T1000 (cell line): ENCODE measurements at regions not wholly inside any gene's neighbourhood (a gene's known extent, or its start where the extent isn't known, plus 50 kb on each side); places are given as distances from the start of the nearest gene placed in this dataset.
"Not testable (repeated sequence)": the region's sequence is repeated elsewhere in the genome, so short reads cannot be mapped to it uniquely, and the experiment has no call there.

Source experiments
- DNase-seq: peaks from one replicate; lab custom pipeline; 2025; ENCODE audit warnings: mixed read lengths; lab: John Stamatoyannopoulos, UW

GRCh38 chr1:234920136-234920842 lies 208.3 kb downstream of the TOMM20 start:
- DNase-seq = no peak

- no peak for DNase-seq
These were observed 209.5 kb downstream of the TOMM20 start for GRCh38 chr1:234918961-234919761.

- DNase-seq = no peak
These were observed 210.3 kb downstream of the TOMM20 start for GRCh38 chr1:234918181-234918841.

GRCh38 chr1:234917495-234918180 lies 211.0 kb downstream of the TOMM20 start:
- no peak for DNase-seq

DNA sequence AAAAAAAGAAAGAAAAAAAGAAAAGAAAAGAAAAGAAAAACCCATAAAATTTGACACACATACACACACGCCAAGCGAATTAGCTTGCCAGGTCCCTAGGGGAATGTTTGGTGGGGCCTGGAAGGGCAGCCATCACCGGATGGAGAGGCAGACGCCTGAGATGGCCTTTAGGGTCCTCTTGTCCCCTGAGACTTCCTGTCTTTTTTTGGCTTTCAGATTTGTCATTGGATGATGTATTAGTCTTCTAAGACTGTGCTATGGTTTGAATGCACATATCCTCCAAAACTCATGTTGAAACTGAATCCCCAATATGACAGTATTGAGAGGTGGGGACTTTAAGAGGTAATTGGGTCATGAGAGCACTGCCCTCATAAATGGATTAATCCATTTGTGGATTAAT lies 211.8 kb downstream of the TOMM20 start:
- no peak for DNase-seq

DNA sequence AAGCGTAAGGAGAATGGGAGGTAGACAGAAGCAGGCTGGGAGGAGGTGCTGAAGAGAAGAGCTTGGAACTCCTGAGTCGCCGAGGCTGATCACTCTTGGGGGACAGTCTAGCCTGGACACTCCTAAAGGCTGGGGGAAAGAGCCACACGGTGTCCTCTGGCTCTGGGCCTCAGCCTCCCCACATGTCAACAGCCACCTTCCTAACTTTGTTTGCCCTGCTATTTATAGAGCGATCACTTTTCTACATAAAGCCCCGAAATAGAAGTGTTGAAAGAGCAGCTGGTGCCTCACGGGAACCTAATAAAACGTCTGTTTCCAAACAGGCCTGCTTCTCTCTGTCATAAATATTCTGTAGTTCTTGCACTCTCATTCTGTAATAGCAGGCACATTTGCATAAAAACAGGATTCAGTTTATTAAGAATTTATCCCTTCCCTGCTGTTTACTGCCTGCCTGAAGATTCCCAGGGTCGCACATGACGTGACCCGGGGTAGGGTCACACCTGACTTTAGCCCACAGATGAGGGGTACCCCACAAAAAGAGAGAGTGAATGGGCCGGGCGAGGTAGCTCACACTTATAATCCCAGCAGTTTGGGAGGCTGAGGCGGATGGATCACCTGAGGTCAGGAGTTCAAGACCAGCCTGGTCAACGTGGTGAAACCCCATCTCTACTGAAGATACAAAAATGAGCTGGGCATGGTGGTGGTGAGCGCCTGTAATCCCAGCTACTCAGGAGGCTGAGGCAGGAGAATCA lies 212.5 kb downstream of the TOMM20 start:
- no peak for DNase-seq

GRCh38 chr1:234914606-234915290 lies 213.9 kb downstream of the TOMM20 start:
- no peak for DNase-seq

GRCh38 chr1:234913771-234914170 lies 214.9 kb downstream of the TOMM20 start:
- no peak for DNase-seq

GRCh38 chr1:234913278-234913649 lies 215.4 kb downstream of the TOMM20 start:
- no peak for DNase-seq

- DNase-seq = no peak
These were observed 215.9 kb downstream of the TOMM20 start for GRCh38 chr1:234912548-234913277.

- DNase-seq = no peak
These were observed 216.8 kb downstream of the TOMM20 start for GRCh38 chr1:234911787-234912186.

- DNase-seq = not testable (repeated sequence)
These were observed 217.5 kb downstream of the TOMM20 start for GRCh38 chr1:234911136-234911535.

DNA sequence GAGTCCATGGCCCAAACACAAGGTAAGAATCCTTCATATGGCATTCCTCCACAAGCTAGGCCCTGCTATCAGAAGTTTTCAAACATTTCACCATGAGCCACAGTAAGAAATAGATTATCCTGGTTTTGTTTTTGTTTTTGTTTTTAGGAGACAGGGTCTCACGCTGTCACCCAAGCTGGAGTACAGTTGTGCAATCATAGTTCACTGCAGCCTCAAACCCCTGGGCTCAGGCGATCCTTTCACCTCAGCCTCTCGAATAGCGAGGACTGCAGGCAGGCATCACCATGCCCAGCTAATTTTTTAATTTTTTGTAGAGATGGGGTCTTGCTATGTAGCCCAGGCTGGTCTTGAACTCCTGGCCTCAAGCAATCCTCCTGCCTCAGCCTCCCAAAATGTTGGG lies 218.8 kb downstream of the TOMM20 start:
- no peak for DNase-seq

DNA sequence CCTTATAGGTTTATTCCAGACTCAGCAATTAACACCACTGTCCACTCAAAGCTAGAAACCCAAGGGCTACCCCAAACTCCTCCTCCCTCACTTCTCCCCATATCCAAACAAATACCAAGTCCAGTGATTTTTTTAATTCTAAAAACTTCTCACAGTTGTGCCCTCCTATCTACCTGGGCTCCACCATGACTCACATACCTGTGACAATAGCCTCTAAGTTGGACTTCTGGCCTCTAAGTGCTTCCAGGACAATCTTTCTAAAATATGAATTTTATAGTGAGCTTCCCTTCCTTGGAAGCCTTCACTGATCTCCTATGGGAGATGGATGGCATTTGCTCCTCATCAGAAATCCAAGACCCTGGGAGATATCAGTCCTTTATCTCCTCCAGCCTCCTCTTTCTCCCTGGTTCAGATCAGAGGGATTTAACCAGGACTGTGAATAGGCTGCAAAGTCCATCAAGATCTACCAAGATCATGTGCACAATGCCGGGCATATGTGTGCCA lies 219.3 kb downstream of the TOMM20 start:
- no peak for DNase-seq

- DNase-seq = no peak
These were observed 220.1 kb downstream of the TOMM20 start for GRCh38 chr1:234908571-234908970.

GRCh38 chr1:234907940-234908405 lies 220.7 kb downstream of the TOMM20 start:
- DNase-seq = no peak

DNA sequence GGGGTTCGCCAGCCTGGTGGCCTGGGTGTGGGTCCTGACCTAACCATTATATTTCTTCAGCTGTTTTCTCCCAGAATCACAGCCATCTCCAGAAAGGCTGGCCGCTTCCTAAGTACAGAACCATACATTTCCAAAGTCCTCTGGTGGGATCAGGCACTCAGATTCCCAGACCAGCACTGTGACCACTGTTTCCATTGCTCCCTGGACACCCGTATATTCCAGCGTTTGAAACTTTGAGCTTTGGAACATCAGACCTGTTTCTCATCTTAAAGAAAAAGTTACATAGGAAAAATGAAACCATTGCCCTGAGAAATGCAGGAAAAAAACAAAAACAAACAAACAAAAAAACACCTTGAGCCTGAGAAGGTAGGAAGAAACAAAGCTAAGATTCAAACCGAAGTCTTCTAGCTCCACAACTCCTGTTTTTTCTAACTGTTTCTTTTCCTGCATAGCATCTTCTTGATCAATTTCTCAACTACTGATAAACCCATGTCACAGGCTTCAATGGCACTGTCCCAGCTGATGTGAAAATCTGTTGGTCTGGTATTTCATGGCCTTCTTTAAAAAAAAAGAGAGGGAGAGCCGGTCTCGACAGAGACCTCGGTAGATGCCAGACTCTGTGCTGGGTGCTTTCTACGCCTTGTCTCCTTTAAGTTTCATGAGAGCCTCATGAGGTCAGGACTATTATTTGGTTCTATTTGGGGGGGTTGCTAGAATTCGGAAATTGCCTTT lies 221.3 kb downstream of the TOMM20 start:
- DNase-seq = no peak

DNA sequence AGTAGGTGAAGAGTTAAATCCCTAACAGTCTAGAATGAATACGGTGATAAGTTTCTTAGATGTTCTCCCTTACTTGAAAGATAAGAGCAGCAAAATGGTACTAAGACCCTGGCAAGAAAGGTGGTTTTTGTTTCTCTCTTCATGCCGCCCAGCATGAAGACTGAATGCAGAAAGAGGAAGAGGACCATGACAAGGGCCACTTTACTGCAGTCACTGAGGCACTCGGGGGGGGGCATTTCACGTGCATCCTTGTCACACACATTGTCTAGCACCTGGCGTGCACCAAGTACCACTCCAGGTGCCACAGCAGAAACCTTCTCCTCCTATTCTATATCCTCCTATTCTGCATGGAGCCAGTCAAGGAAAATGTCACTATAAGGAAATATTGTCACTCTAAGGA lies 222.0 kb downstream of the TOMM20 start:
- DNase-seq = no peak
